Loucy (cell line): ENCODE measurements at regions not wholly inside any gene's neighbourhood (a gene's known extent, or its start where the extent isn't known, plus 50 kb on each side); places are given as distances from the start of the nearest gene placed in this dataset.
"Not testable (repeated sequence)": the region's sequence is repeated elsewhere in the genome, so short reads cannot be mapped to it uniquely, and the experiment has no call there.

Experiments
- H2AFZ ChIP-seq: fragments of 200-600 bp; sonication (generic); 2 replicates; pipeline ENCODE4 v1.6.0; 2016; ENCODE audit warnings: antibody characterized with exemption, mild to moderate bottlenecking, low read length, moderate library complexity
- H3F3A ChIP-seq: fragments of 200-600 bp; 2 replicates; pipeline ENCODE4 v1.6.0; 2016; ENCODE audit warnings: antibody characterized with exemption, low read depth, mild to moderate bottlenecking
- H3K27me3 ChIP-seq: fragments of 200-600 bp; sonication (generic); 2 replicates; pipeline ENCODE4 v1.6.1; 2014; ENCODE audit warnings: low read length, mild to moderate bottlenecking; ENCODE audit not compliant: insufficient read depth, poor library complexity, severe bottlenecking
- H3K36me3 ChIP-seq: fragments of 200-600 bp; sonication (generic); 2 replicates; pipeline ENCODE4 v1.6.1; 2016; ENCODE audit warnings: low read length; ENCODE audit not compliant: insufficient read depth
- H3K4me1 ChIP-seq: fragments of 200-600 bp; sonication (generic); 2 replicates; pipeline ENCODE4 v1.5.1; 2014; ENCODE audit warnings: low read length, mild to moderate bottlenecking; ENCODE audit not compliant: insufficient read depth, poor library complexity, severe bottlenecking
- H3K4me2 ChIP-seq: fragments of 200-600 bp; sonication (generic); 2 replicates; pipeline ENCODE4 v1.6.0; 2014; ENCODE audit warnings: antibody characterized with exemption, low read length, low read depth, mild to moderate bottlenecking; ENCODE audit not compliant: poor library complexity, severe bottlenecking
- H3K4me3 ChIP-seq: fragments of 200-600 bp; sonication (generic); 2 replicates; pipeline ENCODE4 v1.5.1; 2014; ENCODE audit warnings: low read length, mild to moderate bottlenecking, mixed read lengths; ENCODE audit not compliant: poor library complexity, severe bottlenecking
- H3K79me2 ChIP-seq: fragments of 200-600 bp; sonication (generic); 2 replicates; pipeline ENCODE4 v1.6.1; 2014; ENCODE audit warnings: low read length; ENCODE audit not compliant: insufficient read depth
- H3K9ac ChIP-seq: fragments of 200-600 bp; sonication (generic); 2 replicates; pipeline ENCODE4 v1.6.0; 2014; ENCODE audit warnings: mild to moderate bottlenecking, low read depth, low read length, moderate library complexity; ENCODE audit not compliant: poor library complexity, severe bottlenecking
- H3K9me2 ChIP-seq: fragments of 200-600 bp; sonication (generic); replicated peaks from 2 replicates; pipeline ENCODE4 v1.6.1; 2016; ENCODE audit warnings: low read depth, low read length, mixed read lengths
- H3K9me3 ChIP-seq: fragments of 200-600 bp; sonication (generic); 2 replicates; pipeline ENCODE4 v1.6.1; 2014; ENCODE audit warnings: mild to moderate bottlenecking, antibody characterized with exemption, low read length, low read depth; ENCODE audit not compliant: insufficient read depth
- H4K20me1 ChIP-seq: fragments of 200-600 bp; sonication (generic); 2 replicates; pipeline ENCODE4 v1.6.0; 2014; ENCODE audit warnings: antibody characterized with exemption, low read length, mild to moderate bottlenecking; ENCODE audit not compliant: insufficient read depth, poor library complexity, severe bottlenecking
- CTCF ChIP-seq: fragments of 200-600 bp; sonication (generic); conservative IDR thresholded peaks from 2 replicates; pipeline ENCODE4 v1.5.1; 2014; ENCODE audit warnings: mild to moderate bottlenecking, antibody characterized with exemption, low read length
- EZH2phosphoT487 ChIP-seq: fragments of 200-600 bp; IDR thresholded peaks from 2 replicates; pipeline ENCODE4 v1.6.1; 2018; ENCODE audit warnings: antibody characterized with exemption, mild to moderate bottlenecking, moderate library complexity, borderline replicate concordance

GRCh38 chr3:8313560-8314267, 187.9 kb upstream of the LMCD1 start:
- H3K9ac ChIP-seq = no peak overlapping the region
- no peaks in the 10 kb centered on the region for H3F3A ChIP-seq
- H3K36me3 ChIP-seq = no peaks in the 10 kb centered on the region
- H3K4me1 ChIP-seq = no peaks in the 10 kb centered on the region
- no peaks in the 10 kb centered on the region for H3K9me3 ChIP-seq
- H3K79me2 ChIP-seq = no peaks in the 10 kb centered on the region
- TF ChIP-seq EZH2phosphoT487 = no peak
- TF ChIP-seq CTCF = no peak
- no peaks in the 10 kb centered on the region for H3K27me3 ChIP-seq
- H3K4me2 ChIP-seq = no peak overlapping the region
- no peaks in the 10 kb centered on the region for H4K20me1 ChIP-seq
- no peak overlapping the region for H2AFZ ChIP-seq
- H3K9me2 ChIP-seq = no peaks in the 10 kb centered on the region
- no peak overlapping the region for H3K4me3 ChIP-seq

GRCh38 chr3:8315526-8315925, 186.1 kb upstream of the LMCD1 start:
- H3K36me3 ChIP-seq, H3K27me3 ChIP-seq, H3F3A ChIP-seq, H3K9me2 ChIP-seq, H3K4me1 ChIP-seq, H3K9ac ChIP-seq, H3K9me3 ChIP-seq, H3K4me3 ChIP-seq, H4K20me1 ChIP-seq, H3K79me2 ChIP-seq, H2AFZ ChIP-seq, H3K4me2 ChIP-seq: not testable (repeated sequence)

GRCh38 chr3:8317661-8318649, 183.7 kb upstream of the LMCD1 start:
- no peaks in the 10 kb centered on the region for H3K9me2 ChIP-seq
- no peaks in the 10 kb centered on the region for H3K4me1 ChIP-seq
- no peaks in the 10 kb centered on the region for H3K27me3 ChIP-seq
- H3K4me2 ChIP-seq = no peak overlapping the region
- no peak overlapping the region for H2AFZ ChIP-seq
- no peaks in the 10 kb centered on the region for H3K79me2 ChIP-seq
- no peaks in the 10 kb centered on the region for H3F3A ChIP-seq
- no peaks in the 10 kb centered on the region for H3K9me3 ChIP-seq
- no peaks in the 10 kb centered on the region for H3K36me3 ChIP-seq
- no peak for TF ChIP-seq CTCF
- no peak for TF ChIP-seq EZH2phosphoT487
- H3K4me3 ChIP-seq = no peak overlapping the region
- no peak overlapping the region for H3K9ac ChIP-seq
- H4K20me1 ChIP-seq = no peaks in the 10 kb centered on the region
